ENCODE measurements at regions not wholly inside any gene's neighbourhood (a gene's known extent, or its start where the extent isn't known, plus 50 kb on each side); places are given as distances from the start of the nearest gene placed in this dataset.

DNA sequence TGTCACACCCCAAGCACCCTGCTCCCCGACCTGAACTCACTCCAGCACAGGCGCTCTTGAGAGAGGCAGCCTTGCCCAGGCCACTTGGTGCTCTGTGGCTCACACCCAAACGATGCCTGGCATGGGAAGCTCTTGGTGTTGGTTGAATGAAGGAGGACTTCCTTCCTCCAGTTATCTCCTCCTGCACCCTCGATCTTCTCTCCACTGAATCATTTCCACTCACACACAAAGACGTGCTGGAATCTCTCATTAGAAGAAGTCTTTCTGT lies 90.5 kb upstream of the TRIM2 start:
- Histone ChIP-seq H3K9me3 (no peaks in the 10 kb centered on the region), H3K4me3 (ENCODE audit: low read depth in 1 of 2, low read length in 1 of 2) (no peak overlapping the region), H3K27ac (no peak overlapping the region), H3K4me1 (ENCODE audit: control insufficient read depth in 1 of 2, insufficient read depth in 1 of 2, low read depth in 1 of 2, low read length in 1 of 2) (peaks cover 6 to 18% of the 10 kb centered on the region in 2 experiments), H3K36me3 (no peaks in the 10 kb centered on the region), H3K27me3 (peaks cover 17% of the 10 kb centered on the region)
- TF ChIP-seq, protein P1, sequence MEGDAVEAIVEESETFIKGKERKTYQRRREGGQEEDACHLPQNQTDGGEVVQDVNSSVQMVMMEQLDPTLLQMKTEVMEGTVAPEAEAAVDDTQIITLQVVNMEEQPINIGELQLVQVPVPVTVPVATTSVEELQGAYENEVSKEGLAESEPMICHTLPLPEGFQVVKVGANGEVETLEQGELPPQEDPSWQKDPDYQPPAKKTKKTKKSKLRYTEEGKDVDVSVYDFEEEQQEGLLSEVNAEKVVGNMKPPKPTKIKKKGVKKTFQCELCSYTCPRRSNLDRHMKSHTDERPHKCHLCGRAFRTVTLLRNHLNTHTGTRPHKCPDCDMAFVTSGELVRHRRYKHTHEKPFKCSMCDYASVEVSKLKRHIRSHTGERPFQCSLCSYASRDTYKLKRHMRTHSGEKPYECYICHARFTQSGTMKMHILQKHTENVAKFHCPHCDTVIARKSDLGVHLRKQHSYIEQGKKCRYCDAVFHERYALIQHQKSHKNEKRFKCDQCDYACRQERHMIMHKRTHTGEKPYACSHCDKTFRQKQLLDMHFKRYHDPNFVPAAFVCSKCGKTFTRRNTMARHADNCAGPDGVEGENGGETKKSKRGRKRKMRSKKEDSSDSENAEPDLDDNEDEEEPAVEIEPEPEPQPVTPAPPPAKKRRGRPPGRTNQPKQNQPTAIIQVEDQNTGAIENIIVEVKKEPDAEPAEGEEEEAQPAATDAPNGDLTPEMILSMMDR (IDR thresholded peaks at IDR 0.05): no peak

DNA sequence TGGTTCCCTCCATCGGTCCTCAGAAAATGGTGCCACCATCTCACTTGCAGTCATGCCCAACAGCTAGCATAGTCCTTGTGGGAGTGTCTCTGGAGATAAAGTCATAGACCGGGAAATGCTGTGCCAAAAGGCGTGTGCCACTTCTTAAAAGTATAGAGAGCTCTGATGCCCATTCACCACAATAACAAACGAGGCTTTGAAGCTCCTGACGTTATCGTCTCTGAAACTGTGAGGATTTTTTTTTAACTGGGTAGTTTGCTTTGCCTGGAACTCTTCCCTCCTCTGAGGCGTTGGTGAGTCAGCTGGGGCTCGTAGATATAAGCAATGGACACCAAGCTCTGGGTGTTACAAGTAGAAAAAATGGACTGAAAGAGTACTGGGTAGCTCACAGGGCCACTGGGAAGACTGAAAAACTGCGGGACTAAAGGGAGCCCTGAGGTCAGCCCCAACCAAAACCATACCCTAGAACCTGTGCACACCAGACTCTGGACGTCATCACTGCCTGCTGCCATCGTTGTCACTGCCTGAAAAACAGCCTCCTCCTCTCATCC lies 89.4 kb upstream of the TRIM2 start:
- Histone ChIP-seq H3K4me3 (ENCODE audit: low read depth in 1 of 2, low read length in 1 of 2) (no peak overlapping the region), H3K36me3 (no peaks in the 10 kb centered on the region), H3K4me1 (ENCODE audit: control insufficient read depth in 1 of 2, insufficient read depth in 1 of 2, low read depth in 1 of 2, low read length in 1 of 2) (peaks cover 6 to 18% of the 10 kb centered on the region in 2 experiments), H3K27me3 (peaks cover 17% of the 10 kb centered on the region), H3K27ac (no peak overlapping the region), H3K9me3 (no peaks in the 10 kb centered on the region)
- TF ChIP-seq, protein P1 (IDR thresholded peaks at IDR 0.05): no peak

DNA sequence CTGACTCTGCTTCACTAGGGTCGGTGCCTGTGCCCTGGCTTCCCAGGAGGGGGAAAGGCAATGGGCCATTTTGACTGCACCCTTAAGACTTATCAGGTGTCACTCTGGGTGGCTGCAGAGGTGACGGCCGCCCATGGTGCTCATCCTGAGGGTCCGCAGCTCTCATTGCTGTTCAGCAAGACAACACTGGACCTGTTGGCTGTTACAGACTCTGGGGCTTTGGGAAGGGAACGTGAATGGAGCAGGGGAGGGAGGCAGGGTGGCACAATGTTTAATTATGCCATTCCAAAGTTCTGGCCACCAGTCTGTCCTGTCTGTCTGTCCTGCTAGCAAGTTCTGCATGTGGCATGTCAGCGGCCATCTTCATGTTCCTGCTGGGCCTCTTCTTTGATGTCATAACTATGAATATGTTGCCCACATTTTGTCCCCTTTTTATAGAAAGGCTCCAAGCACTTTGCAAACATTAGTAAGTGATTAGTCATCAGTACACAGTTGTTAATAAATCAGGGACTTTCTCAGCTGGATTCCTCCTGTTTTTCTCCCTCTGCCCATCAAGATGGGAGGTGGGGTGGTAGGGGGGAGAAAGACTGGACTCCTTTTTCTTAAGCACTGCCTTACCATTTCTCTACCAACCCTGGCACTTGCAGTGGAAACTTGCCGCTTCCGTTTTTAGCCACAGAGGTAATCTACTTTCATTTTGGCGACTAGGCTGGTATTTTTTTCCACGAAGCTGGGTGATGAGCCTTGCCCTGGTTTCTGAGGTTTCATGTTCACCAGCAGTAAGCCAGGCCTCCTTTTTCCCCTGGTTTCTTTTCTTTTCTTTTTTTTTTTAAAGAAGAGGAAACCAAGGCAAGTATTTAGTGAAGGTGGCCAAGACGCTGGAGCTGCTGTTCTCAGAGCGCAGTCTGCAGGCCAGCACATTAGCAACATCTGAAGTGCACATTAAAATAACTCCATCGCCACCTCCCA lies 88.6 kb upstream of the TRIM2 start:
- Histone ChIP-seq H3K9me3 (no peaks in the 10 kb centered on the region), H3K27me3 (peaks cover 17% of the 10 kb centered on the region), H3K4me3 (ENCODE audit: low read depth in 1 of 2, low read length in 1 of 2) (peak overlapping the region; percentile 28 to 37), H3K4me1 (ENCODE audit: control insufficient read depth in 1 of 2, insufficient read depth in 1 of 2, low read depth in 1 of 2, low read length in 1 of 2) (peaks cover 6 to 18% of the 10 kb centered on the region in 2 experiments), H3K27ac (peak overlapping the region; percentile 4), H3K36me3 (no peaks in the 10 kb centered on the region)
- TF ChIP-seq, protein P1 (IDR thresholded peaks at IDR 0.05): no peak

DNA sequence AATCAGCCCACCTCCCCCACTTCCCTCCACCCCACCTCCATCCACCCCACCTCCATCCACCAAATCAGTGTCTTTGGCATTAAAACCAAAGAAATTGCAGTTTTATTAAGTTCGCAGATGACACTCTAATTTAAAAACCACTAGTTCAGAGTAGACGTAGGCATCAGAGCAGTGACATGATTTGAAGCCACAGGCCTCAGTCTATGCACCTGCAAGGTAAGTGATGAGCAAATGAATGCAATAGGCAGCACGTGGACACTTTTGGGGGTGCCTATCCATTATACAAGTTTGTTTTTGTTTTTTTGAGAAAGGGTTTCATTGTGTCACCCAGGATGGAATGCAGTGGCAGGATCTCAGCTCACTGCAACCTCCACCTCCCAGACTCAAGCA lies 88.0 kb upstream of the TRIM2 start:
- no peak overlapping the region for H3K27ac ChIP-seq
- peaks cover 17% of the 10 kb centered on the region for H3K27me3 ChIP-seq
- H3K9me3 ChIP-seq: no peaks in the 10 kb centered on the region
- no peaks in the 10 kb centered on the region for H3K36me3 ChIP-seq
- peak overlapping the region in 1 of 2 experiments; percentile 37 for H3K4me3 ChIP-seq (ENCODE audit: low read depth in 1 of 2, low read length in 1 of 2)
- TF ChIP-seq, protein P1 (IDR thresholded peaks at IDR 0.05): no peak
- peaks cover 6 to 18% of the 10 kb centered on the region in 2 experiments for H3K4me1 ChIP-seq (ENCODE audit: control insufficient read depth in 1 of 2, insufficient read depth in 1 of 2, low read depth in 1 of 2, low read length in 1 of 2)

DNA sequence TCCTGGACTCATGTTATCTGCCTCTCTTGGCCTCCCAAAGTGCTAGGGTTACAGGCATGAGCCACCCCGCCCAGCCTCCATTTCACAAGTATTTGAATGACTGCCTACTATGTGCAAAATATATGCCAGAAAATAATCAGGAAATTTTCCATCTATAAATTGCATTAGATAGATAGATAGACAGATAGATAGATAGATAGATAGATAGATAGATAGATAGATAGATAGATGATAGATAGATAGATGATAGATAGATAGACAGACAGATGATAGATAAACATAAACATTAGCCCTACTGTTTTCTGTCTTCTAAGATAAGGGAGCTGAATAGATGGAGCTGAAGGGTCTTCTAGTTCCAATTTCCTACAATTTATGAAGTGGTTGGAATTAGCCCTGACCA lies 87.4 kb upstream of the TRIM2 start:
- TF ChIP-seq, protein P1 (IDR thresholded peaks at IDR 0.05): no peak

More for the DNA sequence above, 87.4 kb upstream of the TRIM2 start:
- Histone ChIP-seq H3K4me1 (ENCODE audit: control insufficient read depth in 1 of 2, insufficient read depth in 1 of 2, low read depth in 1 of 2, low read length in 1 of 2) (peaks cover 6 to 18% of the 10 kb centered on the region in 2 experiments), H3K4me3 (ENCODE audit: low read depth in 1 of 2, low read length in 1 of 2) (no peak overlapping the region), H3K9me3 (no peaks in the 10 kb centered on the region), H3K36me3 (no peaks in the 10 kb centered on the region), H3K27me3 (peaks cover 17% of the 10 kb centered on the region), H3K27ac (no peak overlapping the region)

Data from neutrophil (primary cell).